Neural cell (in vitro differentiated cells): ENCODE measurements at regions not wholly inside any gene's neighbourhood (a gene's known extent, or its start where the extent isn't known, plus 50 kb on each side); places are given as distances from the start of the nearest gene placed in this dataset.

ENCODE experiments used
- EP300 ChIP-seq: fragments of 450-650 bp; conservative IDR thresholded peaks from 2 replicates; pipeline ENCODE4 v1.6.1; 2014; ENCODE audit warnings: antibody characterized with exemption, mild to moderate bottlenecking, moderate library complexity; ENCODE audit not compliant: poor library complexity, severe bottlenecking
- EZH2 ChIP-seq: fragments of 200-600, 300-800 bp; shearing (Covaris generic), sonication (generic); IDR thresholded peaks from 2 replicates; pipeline ENCODE4 v1.6.1; 2014; ENCODE audit warnings: antibody characterized with exemption, low read length, borderline replicate concordance, mild to moderate bottlenecking; ENCODE audit not compliant: insufficient read depth, poor library complexity, severe bottlenecking
- MXI1 ChIP-seq: fragments of 450-650 bp; conservative IDR thresholded peaks from 2 replicates; pipeline ENCODE4 v1.6.1; 2014; ENCODE audit warnings: antibody characterized with exemption, mild to moderate bottlenecking; ENCODE audit not compliant: poor library complexity, severe bottlenecking
- POLR2AphosphoS5 ChIP-seq: IDR thresholded peaks from 2 replicates; pipeline ENCODE4 v1.6.1; 2012
- RAD21 ChIP-seq: fragments of 450-650 bp; conservative IDR thresholded peaks from 2 replicates; pipeline ENCODE4 v1.6.1; 2014; ENCODE audit warnings: antibody characterized with exemption, mild to moderate bottlenecking, moderate library complexity
- SMC3 ChIP-seq: fragments of 450-650 bp; conservative IDR thresholded peaks from 2 replicates; pipeline ENCODE4 v1.6.1; 2014; ENCODE audit warnings: antibody characterized with exemption, mild to moderate bottlenecking, moderate library complexity; ENCODE audit not compliant: poor library complexity
- TF ChIP-seq, protein P1 (sequence below): fragments of 450-650 bp; IDR thresholded peaks from 2 replicates; pipeline ENCODE4 v1.5.1; 2014; ENCODE audit warnings: antibody characterized with exemption, mild to moderate bottlenecking, moderate library complexity; ENCODE audit not compliant: poor library complexity, severe bottlenecking

DNA sequence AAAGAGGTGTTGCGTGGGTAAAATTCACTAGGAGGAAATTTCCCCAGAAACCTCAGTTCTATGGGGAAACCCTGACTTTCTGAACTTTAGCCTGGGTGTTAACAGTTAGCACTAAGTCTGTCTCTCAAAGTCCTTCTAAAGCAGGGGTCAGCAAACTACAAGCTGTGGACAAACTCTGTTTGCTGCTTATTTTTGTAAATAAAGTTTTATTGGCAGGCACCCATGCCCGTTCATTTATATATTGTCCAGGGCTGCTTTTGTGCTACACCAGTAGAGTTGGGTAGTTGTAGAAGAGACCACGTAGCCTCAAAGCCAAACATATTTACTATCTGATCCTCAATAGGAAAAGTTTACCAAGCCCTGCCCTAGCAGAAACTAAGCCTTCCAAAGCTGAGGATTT lies 159.7 kb downstream of the USP31 start:
- no peak for TF ChIP-seq EP300
- TF ChIP-seq EZH2: no peak
- TF ChIP-seq, protein P1, sequence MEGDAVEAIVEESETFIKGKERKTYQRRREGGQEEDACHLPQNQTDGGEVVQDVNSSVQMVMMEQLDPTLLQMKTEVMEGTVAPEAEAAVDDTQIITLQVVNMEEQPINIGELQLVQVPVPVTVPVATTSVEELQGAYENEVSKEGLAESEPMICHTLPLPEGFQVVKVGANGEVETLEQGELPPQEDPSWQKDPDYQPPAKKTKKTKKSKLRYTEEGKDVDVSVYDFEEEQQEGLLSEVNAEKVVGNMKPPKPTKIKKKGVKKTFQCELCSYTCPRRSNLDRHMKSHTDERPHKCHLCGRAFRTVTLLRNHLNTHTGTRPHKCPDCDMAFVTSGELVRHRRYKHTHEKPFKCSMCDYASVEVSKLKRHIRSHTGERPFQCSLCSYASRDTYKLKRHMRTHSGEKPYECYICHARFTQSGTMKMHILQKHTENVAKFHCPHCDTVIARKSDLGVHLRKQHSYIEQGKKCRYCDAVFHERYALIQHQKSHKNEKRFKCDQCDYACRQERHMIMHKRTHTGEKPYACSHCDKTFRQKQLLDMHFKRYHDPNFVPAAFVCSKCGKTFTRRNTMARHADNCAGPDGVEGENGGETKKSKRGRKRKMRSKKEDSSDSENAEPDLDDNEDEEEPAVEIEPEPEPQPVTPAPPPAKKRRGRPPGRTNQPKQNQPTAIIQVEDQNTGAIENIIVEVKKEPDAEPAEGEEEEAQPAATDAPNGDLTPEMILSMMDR: no peak
- TF ChIP-seq SMC3: no peak
- no peak for TF ChIP-seq POLR2AphosphoS5
- TF ChIP-seq MXI1: no peak
- TF ChIP-seq RAD21: no peak
